SK-N-SH treated with all-trans-retinoic acid at 6 μM for 48 hours (cell line): ENCODE measurements at regions not wholly inside any gene's neighbourhood (a gene's known extent, or its start where the extent isn't known, plus 50 kb on each side); places are given as distances from the start of the nearest gene placed in this dataset.

ENCODE experiments used
- ATAC-seq: fragments of 200-7000 bp; cut with Tn5 transposase; 3 replicates; pipeline ENCODE4 v1.9.1; 2020; ENCODE audit warnings: mild to moderate bottlenecking, moderate library complexity
- ARNTL ChIP-seq: fragments of 450-650 bp; formaldehyde crosslinking; IDR thresholded peaks from 2 replicates; pipeline ENCODE4 v1.5.0; 2020; ENCODE audit warnings: low read depth, mild to moderate bottlenecking, moderate library complexity, borderline replicate concordance
- BACH2 ChIP-seq: fragments of 250-450 bp; sonication (Bioruptor Pico); IDR thresholded peaks from 2 replicates; pipeline ENCODE4 v1.9.0; 2021; ENCODE audit warnings: mild to moderate bottlenecking, borderline replicate concordance
- CREB5 ChIP-seq: fragments of 250-450 bp; sonication (Bioruptor Pico); IDR thresholded peaks from 2 replicates; pipeline ENCODE4 v1.5.1; 2020; ENCODE audit warnings: low read depth, mild to moderate bottlenecking, moderate library complexity
- CSDC2 ChIP-seq: fragments of 250-450 bp; sonication (Bioruptor Pico); IDR thresholded peaks from 2 replicates; pipeline ENCODE4 v1.5.0; 2020; ENCODE audit warnings: mild to moderate bottlenecking, moderate library complexity
- CSRNP3 ChIP-seq: fragments of 250-450 bp; sonication (Bioruptor Pico); IDR thresholded peaks from 2 replicates; pipeline ENCODE4 v1.5.1; 2021; ENCODE audit warnings: mild to moderate bottlenecking, moderate library complexity
- ESRRG ChIP-seq: fragments of 250-450 bp; sonication (Bioruptor Pico); IDR thresholded peaks from 2 replicates; pipeline ENCODE4 v1.6.1; 2021; ENCODE audit warnings: mild to moderate bottlenecking
- GLIS3 ChIP-seq: fragments of 250-450 bp; sonication (Bioruptor Pico); IDR thresholded peaks from 2 replicates; pipeline ENCODE4 v1.5.0; 2020; ENCODE audit warnings: mild to moderate bottlenecking, moderate library complexity
- ISL1 ChIP-seq: fragments of 250-450 bp; sonication (Bioruptor Pico); IDR thresholded peaks from 2 replicates; pipeline ENCODE4 v2.1.2; 2022; ENCODE audit warnings: mild to moderate bottlenecking, moderate library complexity
- OSR1 ChIP-seq: fragments of 250-450 bp; sonication (Bioruptor Pico); IDR thresholded peaks from 2 replicates; pipeline ENCODE4 v1.8.0; 2022; ENCODE audit warnings: moderate library complexity, mild to moderate bottlenecking, inconsistent platforms
- POU6F1 ChIP-seq: fragments of 250-450 bp; sonication (Bioruptor Pico); IDR thresholded peaks from 2 replicates; pipeline ENCODE4 v1.8.0; 2021; ENCODE audit warnings: low read depth, mild to moderate bottlenecking, moderate library complexity, borderline replicate concordance
- PPARA ChIP-seq: fragments of 250-450 bp; sonication (Bioruptor Pico); IDR thresholded peaks from 2 replicates; pipeline ENCODE4 v1.5.0; 2020; ENCODE audit warnings: mild to moderate bottlenecking, borderline replicate concordance
- RARB ChIP-seq: fragments of 250-450 bp; sonication (Bioruptor Pico); IDR thresholded peaks from 2 replicates; pipeline ENCODE4 v1.8.0; 2021; ENCODE audit warnings: mild to moderate bottlenecking, moderate library complexity
- SNAI2 ChIP-seq: fragments of 250-450 bp; sonication (Bioruptor Pico); IDR thresholded peaks from 2 replicates; pipeline ENCODE4 v1.5.0; 2020; ENCODE audit warnings: mild to moderate bottlenecking, moderate library complexity
- TCF4 ChIP-seq: fragments of 250-450 bp; sonication (Bioruptor Pico); IDR thresholded peaks from 2 replicates; pipeline ENCODE4 v1.8.0; 2021; ENCODE audit warnings: mild to moderate bottlenecking, moderate library complexity, borderline replicate concordance
- TOX ChIP-seq: fragments of 250-450 bp; sonication (Bioruptor Pico); IDR thresholded peaks from 2 replicates; pipeline ENCODE4 v1.8.0; 2021; ENCODE audit warnings: mild to moderate bottlenecking, moderate library complexity, borderline replicate concordance
- ZC3H10 ChIP-seq: fragments of 250-450 bp; sonication (Bioruptor Pico); IDR thresholded peaks from 2 replicates; pipeline ENCODE4 v1.5.1; 2021; ENCODE audit warnings: mild to moderate bottlenecking, moderate library complexity
- ZFP3 ChIP-seq: fragments of 250-450 bp; sonication (Bioruptor Pico); IDR thresholded peaks from 2 replicates; pipeline ENCODE4 v1.5.0; 2020; ENCODE audit warnings: mild to moderate bottlenecking, moderate library complexity
- ZFP30 ChIP-seq: fragments of 450-650 bp; formaldehyde crosslinking; IDR thresholded peaks from 2 replicates; pipeline ENCODE4 v1.5.0; 2022; ENCODE audit warnings: mild to moderate bottlenecking, moderate library complexity
- ZNF565 ChIP-seq: fragments of 450-650 bp; formaldehyde crosslinking; conservative IDR thresholded peaks from 2 replicates; pipeline ENCODE4 v1.5.0; 2020; ENCODE audit warnings: low read depth, mild to moderate bottlenecking, moderate library complexity
- ZNF70 ChIP-seq: fragments of 450-650 bp; formaldehyde crosslinking; IDR thresholded peaks from 2 replicates; pipeline ENCODE4 v1.5.0; 2020; ENCODE audit warnings: mild to moderate bottlenecking, moderate library complexity
- ZNF8 ChIP-seq: fragments of 450-650 bp; formaldehyde crosslinking; IDR thresholded peaks from 2 replicates; pipeline ENCODE4 v1.5.0; 2020; ENCODE audit warnings: mild to moderate bottlenecking, moderate library complexity
- TF ChIP-seq, protein P1 (sequence below): fragments of 250-450 bp; sonication (Bioruptor Pico); IDR thresholded peaks from 2 replicates; pipeline ENCODE4 v1.5.0; 2020; ENCODE audit warnings: mild to moderate bottlenecking, moderate library complexity
- TF ChIP-seq, protein P2 (sequence below): fragments of 250-450 bp; sonication (Bioruptor Pico); IDR thresholded peaks from 2 replicates; pipeline ENCODE4 v1.8.0; 2020; ENCODE audit warnings: mild to moderate bottlenecking, moderate library complexity, borderline replicate concordance

- TF ChIP-seq ZC3H10 (CRISPR knock-in tag) (no peak), RARB (no peak), ZNF8 (CRISPR knock-in tag) (no peak), ISL1 (CRISPR knock-in tag) (no peak), ZFP30 (CRISPR knock-in tag) (no peak), SNAI2 (no peak), ESRRG (no peak), POU6F1 (CRISPR knock-in tag) (no peak), CSRNP3 (CRISPR knock-in tag) (no peak), ZNF565 (no peak), TCF4 (CRISPR knock-in tag) (no peak), CSDC2 (CRISPR knock-in tag) (no peak), ZNF70 (CRISPR knock-in tag) (no peak), CREB5 (no peak), GLIS3 (no peak), ARNTL (no peak), ZFP3 (CRISPR knock-in tag) (no peak), OSR1 (CRISPR knock-in tag) (no peak)
- TF ChIP-seq, protein P1, sequence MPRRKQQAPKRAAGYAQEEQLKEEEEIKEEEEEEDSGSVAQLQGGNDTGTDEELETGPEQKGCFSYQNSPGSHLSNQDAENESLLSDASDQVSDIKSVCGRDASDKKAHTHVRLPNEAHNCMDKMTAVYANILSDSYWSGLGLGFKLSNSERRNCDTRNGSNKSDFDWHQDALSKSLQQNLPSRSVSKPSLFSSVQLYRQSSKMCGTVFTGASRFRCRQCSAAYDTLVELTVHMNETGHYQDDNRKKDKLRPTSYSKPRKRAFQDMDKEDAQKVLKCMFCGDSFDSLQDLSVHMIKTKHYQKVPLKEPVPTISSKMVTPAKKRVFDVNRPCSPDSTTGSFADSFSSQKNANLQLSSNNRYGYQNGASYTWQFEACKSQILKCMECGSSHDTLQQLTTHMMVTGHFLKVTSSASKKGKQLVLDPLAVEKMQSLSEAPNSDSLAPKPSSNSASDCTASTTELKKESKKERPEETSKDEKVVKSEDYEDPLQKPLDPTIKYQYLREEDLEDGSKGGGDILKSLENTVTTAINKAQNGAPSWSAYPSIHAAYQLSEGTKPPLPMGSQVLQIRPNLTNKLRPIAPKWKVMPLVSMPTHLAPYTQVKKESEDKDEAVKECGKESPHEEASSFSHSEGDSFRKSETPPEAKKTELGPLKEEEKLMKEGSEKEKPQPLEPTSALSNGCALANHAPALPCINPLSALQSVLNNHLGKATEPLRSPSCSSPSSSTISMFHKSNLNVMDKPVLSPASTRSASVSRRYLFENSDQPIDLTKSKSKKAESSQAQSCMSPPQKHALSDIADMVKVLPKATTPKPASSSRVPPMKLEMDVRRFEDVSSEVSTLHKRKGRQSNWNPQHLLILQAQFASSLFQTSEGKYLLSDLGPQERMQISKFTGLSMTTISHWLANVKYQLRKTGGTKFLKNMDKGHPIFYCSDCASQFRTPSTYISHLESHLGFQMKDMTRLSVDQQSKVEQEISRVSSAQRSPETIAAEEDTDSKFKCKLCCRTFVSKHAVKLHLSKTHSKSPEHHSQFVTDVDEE (CRISPR knock-in tag) = no peak
- TF ChIP-seq, protein P2, sequence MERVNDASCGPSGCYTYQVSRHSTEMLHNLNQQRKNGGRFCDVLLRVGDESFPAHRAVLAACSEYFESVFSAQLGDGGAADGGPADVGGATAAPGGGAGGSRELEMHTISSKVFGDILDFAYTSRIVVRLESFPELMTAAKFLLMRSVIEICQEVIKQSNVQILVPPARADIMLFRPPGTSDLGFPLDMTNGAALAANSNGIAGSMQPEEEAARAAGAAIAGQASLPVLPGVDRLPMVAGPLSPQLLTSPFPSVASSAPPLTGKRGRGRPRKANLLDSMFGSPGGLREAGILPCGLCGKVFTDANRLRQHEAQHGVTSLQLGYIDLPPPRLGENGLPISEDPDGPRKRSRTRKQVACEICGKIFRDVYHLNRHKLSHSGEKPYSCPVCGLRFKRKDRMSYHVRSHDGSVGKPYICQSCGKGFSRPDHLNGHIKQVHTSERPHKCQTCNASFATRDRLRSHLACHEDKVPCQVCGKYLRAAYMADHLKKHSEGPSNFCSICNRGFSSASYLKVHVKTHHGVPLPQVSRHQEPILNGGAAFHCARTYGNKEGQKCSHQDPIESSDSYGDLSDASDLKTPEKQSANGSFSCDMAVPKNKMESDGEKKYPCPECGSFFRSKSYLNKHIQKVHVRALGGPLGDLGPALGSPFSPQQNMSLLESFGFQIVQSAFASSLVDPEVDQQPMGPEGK (CRISPR knock-in tag) = no peak
- TF ChIP-seq, all 23 proteins: peak for 0
- no peak for ATAC-seq
These were observed 112.7 kb upstream of the SELENOK start for GRCh38 chr3:54004335-54004734.

- no peak for ATAC-seq
- no peak for TF ChIP-seq BACH2 (CRISPR knock-in tag)
These were observed 111.5 kb upstream of the SELENOK start for GRCh38 chr3:54003136-54003535.

DNA sequence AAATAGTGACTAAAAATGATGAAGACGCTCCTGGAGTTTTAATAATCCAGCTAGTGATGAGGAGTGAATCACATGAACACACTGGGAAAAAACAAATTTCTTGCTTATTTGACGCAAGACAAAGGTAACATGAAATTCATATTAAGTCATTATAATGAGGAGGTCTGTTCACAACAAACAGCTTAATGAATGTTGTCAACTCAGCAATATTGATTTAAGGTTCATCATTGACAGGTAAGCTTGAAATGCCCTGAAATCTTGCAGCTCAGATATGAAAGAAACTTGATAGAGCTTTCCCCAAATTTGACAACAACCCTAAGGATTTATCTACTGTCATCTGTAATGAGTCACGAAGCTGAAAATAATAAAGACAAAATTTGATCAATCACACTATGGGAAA lies 108.1 kb upstream of the SELENOK start:
- ATAC-seq = no peak
- no peak for TF ChIP-seq BACH2 (CRISPR knock-in tag)
- TF ChIP-seq GLIS3 = no peak
- no peak for TF ChIP-seq OSR1 (CRISPR knock-in tag)
- no peak for TF ChIP-seq PPARA
- TF ChIP-seq TOX (CRISPR knock-in tag) = no peak
- no peak for TF ChIP-seq CSRNP3 (CRISPR knock-in tag)
- no peak for TF ChIP-seq SNAI2
- no peak for TF ChIP-seq CSDC2 (CRISPR knock-in tag)
- TF ChIP-seq, protein P2 (CRISPR knock-in tag) = no peak
- no peak for TF ChIP-seq CREB5
- TF ChIP-seq POU6F1 (CRISPR knock-in tag) = no peak
